H1 (cell line): ENCODE measurements at regions not wholly inside any gene's neighbourhood (a gene's known extent, or its start where the extent isn't known, plus 50 kb on each side); places are given as distances from the start of the nearest gene placed in this dataset.

Experiments
- CTCF ChIA-PET: fragments of 300-600 bp; sonication (Branson Sonifier 250); formaldehyde crosslinking; loops from one replicate; lab custom pipeline; 2021; ENCODE audit not compliant: partially characterized antibody; lab: Charles Lee
- POLR2A ChIA-PET: fragments of 300-600 bp; sonication (Branson Sonifier 250); formaldehyde crosslinking; loops from one replicate; lab custom pipeline; 2021; ENCODE audit warnings: inconsistent platforms; ENCODE audit not compliant: partially characterized antibody; lab: Charles Lee
- DNase-seq, 2 experiments: peaks; one replicate each; pipeline versions ENCODE4 v3.0.0 to v3.0.0-alpha.2; 2010 to 2022; ENCODE audit warnings: low spot score in 2 of 2, low read depth in 1 of 2, mixed read lengths in 1 of 2
- FAIRE-seq: peaks from 2 replicates; lab custom pipeline; 2011; peaks lifted over from hg19 to GRCh38; lab: Jason Lieb, UNC
- H2AFZ ChIP-seq: 2 replicates; pipeline ENCODE4 v1.8.1; 2012; ENCODE audit warnings: low read length, inconsistent platforms
- H2AK5ac ChIP-seq: 2 replicates; pipeline ENCODE4 v1.6.1; 2013; ENCODE audit warnings: low read depth, low read length
- H2BK120ac ChIP-seq: replicated peaks from 2 replicates; pipeline ENCODE3; 2013; ENCODE audit warnings: low read depth, low read length, inconsistent platforms
- H2BK12ac ChIP-seq: 2 replicates; pipeline ENCODE4 v1.6.1; 2013; ENCODE audit warnings: low read depth, low read length
- H2BK15ac ChIP-seq: 2 replicates; pipeline ENCODE4 v1.6.1; 2013; ENCODE audit warnings: low read length
- H2BK20ac ChIP-seq: 2 replicates; pipeline ENCODE4 v1.6.1; 2013; ENCODE audit warnings: low read length
- H2BK5ac ChIP-seq: 2 replicates; pipeline ENCODE4 v1.6.1; 2013; ENCODE audit warnings: low read depth, low read length
- H3K14ac ChIP-seq: 2 replicates; pipeline ENCODE4 v1.6.1; 2013; ENCODE audit warnings: inconsistent platforms; ENCODE audit not compliant: insufficient read length
- H3K18ac ChIP-seq: 2 replicates; pipeline ENCODE4 v1.6.1; 2013; ENCODE audit warnings: low read length; ENCODE audit errors: extremely low read depth
- H3K23ac ChIP-seq: 2 replicates; pipeline ENCODE4 v1.6.1; 2013; ENCODE audit warnings: inconsistent platforms; ENCODE audit not compliant: insufficient read length
- H3K23me2 ChIP-seq: 2 replicates; pipeline ENCODE4 v1.6.1; 2013; ENCODE audit warnings: low read depth, low read length
- H3K27ac ChIP-seq: 2 replicates; pipeline ENCODE4 v1.6.1; 2011; ENCODE audit warnings: low read depth, low read length, inconsistent platforms
- H3K27me3 ChIP-seq, 4 experiments: replicated peaks in 1 of 4; 1 replicate in 1 of 4; 2 replicates in 3 of 4; pipeline versions ENCODE4 v1.6.1 to v1.8.1; 2011 to 2013; ENCODE audit warnings: low read length in 3 of 4, mild to moderate bottlenecking in 3 of 4, inconsistent platforms in 2 of 4, mixed read lengths in 2 of 4, moderate library complexity in 1 of 4; ENCODE audit not compliant: control insufficient read depth in 3 of 4, insufficient read depth in 3 of 4; ENCODE audit errors: extremely low read depth in 1 of 4
- H3K36me3 ChIP-seq, 4 experiments: 2 replicates each; pipeline versions ENCODE4 v1.6.1 to v1.8.1; 2011 to 2013; ENCODE audit warnings: mild to moderate bottlenecking in 4 of 4, low read length in 3 of 4, moderate library complexity in 2 of 4, control low read depth in 1 of 4, inconsistent platforms in 1 of 4; ENCODE audit not compliant: insufficient read depth in 4 of 4, control insufficient read depth in 2 of 4
- H3K4ac ChIP-seq: replicated peaks from 2 replicates; pipeline ENCODE3; 2013; ENCODE audit warnings: low read length, low read depth, mixed read lengths, inconsistent platforms; ENCODE audit not compliant: insufficient read length
- H3K4me1 ChIP-seq, 4 experiments: replicated peaks in 1 of 4; 1 replicate in 1 of 4; 2 replicates in 3 of 4; pipeline versions ENCODE4 v1.6.1 to v1.8.1; 2011 to 2013; ENCODE audit warnings: low read length in 3 of 4, inconsistent platforms in 2 of 4, mixed read lengths in 1 of 4; ENCODE audit not compliant: insufficient read depth in 4 of 4, control insufficient read depth in 3 of 4
- H3K4me2 ChIP-seq, 2 experiments: 2 replicates each; pipeline versions ENCODE4 v1.6.1 to v1.8.1; 2011 to 2013; ENCODE audit warnings: low read depth in 2 of 2, low read length in 2 of 2, control low read depth in 1 of 2, inconsistent platforms in 1 of 2, mild to moderate bottlenecking in 1 of 2; ENCODE audit not compliant: insufficient read depth in 1 of 2
- H3K4me3 ChIP-seq, 4 experiments: fragments of 200-600, 300-600 bp in 1 of 4; sonication (generic), shearing (Covaris generic), sonication (Bioruptor Twin) in 1 of 4; 2 replicates each; pipeline versions ENCODE4 v1.5.1 to v1.8.1; 2011 to 2016; ENCODE audit warnings: low read length in 4 of 4, low read depth in 3 of 4, control low read depth in 2 of 4, inconsistent platforms in 2 of 4, mild to moderate bottlenecking in 2 of 4, mixed read lengths in 1 of 4, moderate library complexity in 1 of 4; ENCODE audit not compliant: insufficient read depth in 2 of 4; ENCODE audit errors: extremely low read depth in 1 of 4
- H3K56ac ChIP-seq: replicated peaks from 2 replicates; pipeline ENCODE3; 2013; ENCODE audit warnings: low read depth, mild to moderate bottlenecking, mixed read lengths, low read length, inconsistent platforms; ENCODE audit not compliant: insufficient read length
- H3K79me1 ChIP-seq: 2 replicates; pipeline ENCODE4 v1.6.1; 2013; ENCODE audit warnings: low read depth, low read length, control low read depth
- H3K79me2 ChIP-seq, 2 experiments: 2 replicates each; pipeline versions ENCODE4 v1.6.1 to v1.8.1; 2012 to 2013; ENCODE audit warnings: low read length in 2 of 2, mild to moderate bottlenecking in 2 of 2, inconsistent platforms in 1 of 2; ENCODE audit not compliant: insufficient read depth in 2 of 2, control insufficient read depth in 1 of 2
- H3K9ac ChIP-seq, 4 experiments: replicated peaks in 1 of 4; 1 replicate in 1 of 4; 2 replicates in 3 of 4; pipeline versions ENCODE4 v1.6.1 to v1.8.1; 2011 to 2013; ENCODE audit warnings: low read depth in 3 of 4, low read length in 3 of 4, control low read depth in 2 of 4, mild to moderate bottlenecking in 2 of 4, moderate library complexity in 2 of 4, inconsistent platforms in 1 of 4; ENCODE audit errors: extremely low read depth in 1 of 4
- H3K9me3 ChIP-seq, 2 experiments: 2 replicates each; pipeline versions ENCODE4 v1.6.1 to v1.8.1; 2012 to 2013; ENCODE audit warnings: mild to moderate bottlenecking in 2 of 2, moderate library complexity in 2 of 2, control low read depth in 1 of 2, inconsistent platforms in 1 of 2, low read depth in 1 of 2, low read length in 1 of 2, mixed read lengths in 1 of 2; ENCODE audit not compliant: insufficient read depth in 2 of 2
- H4K20me1 ChIP-seq, 2 experiments: replicated peaks in 1 of 2; 2 replicates each; pipeline versions ENCODE3 to v1.8.1; 2011 to 2013; ENCODE audit warnings: inconsistent platforms in 2 of 2, low read length in 2 of 2, mild to moderate bottlenecking in 1 of 2; ENCODE audit not compliant: insufficient read depth in 2 of 2, control insufficient read depth in 1 of 2
- H4K5ac ChIP-seq: 2 replicates; pipeline ENCODE4 v1.6.1; 2013; ENCODE audit warnings: low read length, low read depth, mixed read lengths, inconsistent platforms; ENCODE audit not compliant: insufficient read length
- H4K8ac ChIP-seq: 2 replicates; pipeline ENCODE4 v1.8.0; 2013; ENCODE audit warnings: mild to moderate bottlenecking, moderate library complexity, low read length, inconsistent platforms; ENCODE audit not compliant: insufficient read depth; ENCODE audit errors: extremely low read depth
- H4K91ac ChIP-seq: replicated peaks from 2 replicates; pipeline ENCODE3; 2013; ENCODE audit warnings: low read length, mixed read lengths, inconsistent platforms; ENCODE audit not compliant: insufficient read length
- CBX5 ChIP-seq: fragments of 300-800, 300-1000 bp; sonication (generic); IDR thresholded peaks from 2 replicates; pipeline ENCODE4 v1.7.1; 2016; ENCODE audit warnings: antibody characterized with exemption, low read length, low read depth
- CBX8 ChIP-seq: fragments of 300-800, 300-1000 bp; sonication (generic); IDR thresholded peaks from 2 replicates; pipeline ENCODE4 v1.7.1; 2016; ENCODE audit warnings: low read depth, low read length, borderline replicate concordance
- CEBPB ChIP-seq: IDR thresholded peaks from 2 replicates; pipeline ENCODE4 v1.6.1; 2012; ENCODE audit warnings: low read depth, low read length
- FOSL1 ChIP-seq: IDR thresholded peaks from 2 replicates; pipeline ENCODE4 v1.6.1; 2011; ENCODE audit warnings: mild to moderate bottlenecking, low read depth, low read length, moderate library complexity; ENCODE audit not compliant: insufficient read depth
- NANOG ChIP-seq: IDR thresholded peaks from 2 replicates; pipeline ENCODE4 v1.6.1; 2011; ENCODE audit warnings: low read length, low read depth, mild to moderate bottlenecking, inconsistent platforms; ENCODE audit not compliant: insufficient read depth, poor library complexity, severe bottlenecking
- POLR2A ChIP-seq, 2 experiments: IDR thresholded peaks; 1 replicate in 1 of 2; 2 replicates in 1 of 2; pipeline ENCODE4 v1.6.1; 2011; ENCODE audit warnings: low read depth in 2 of 2, low read length in 2 of 2, mild to moderate bottlenecking in 2 of 2; ENCODE audit errors: control extremely low read depth in 1 of 2
- RAD21 ChIP-seq, 2 experiments: IDR thresholded peaks in 1 of 2; conservative IDR thresholded peaks in 1 of 2; 2 replicates each; pipeline ENCODE4 v1.6.1; 2011; ENCODE audit warnings: low read depth in 2 of 2, low read length in 2 of 2, improper control_type of control experiment in 1 of 2, inconsistent platforms in 1 of 2, mild to moderate bottlenecking in 1 of 2, moderate library complexity in 1 of 2
- RNF2 ChIP-seq: fragments of 200-900, 300-1000 bp; sonication (generic); IDR thresholded peaks from 2 replicates; pipeline ENCODE4 v1.7.1; 2016; ENCODE audit warnings: borderline replicate concordance, low read depth, mild to moderate bottlenecking, antibody characterized with exemption, low read length; ENCODE audit not compliant: poor library complexity, severe bottlenecking; ENCODE audit errors: missing control alignments
- SIRT6 ChIP-seq: IDR thresholded peaks from one replicate; pipeline ENCODE4 v1.7.1; 2012; ENCODE audit warnings: low read length, inconsistent platforms
- SUZ12 ChIP-seq: fragments of 200-600 bp; sonication (generic); IDR thresholded peaks from 2 replicates; pipeline ENCODE4 v1.6.1; 2012; ENCODE audit warnings: mild to moderate bottlenecking, inconsistent platforms, low read length, moderate library complexity, mixed read lengths
- WGBS, 2 experiments: shearing (Covaris generic) in 1 of 2; methylation state at CpG; one replicate each; pipeline versions ENCODE4 v1.1.6 to v1.1.7; 2013 to 2015; ENCODE audit warnings: low lambda C conversion rate in 2 of 2, mixed read lengths in 2 of 2, inconsistent platforms in 1 of 2, low coverage in 1 of 2, missing lambda C conversion rate in 1 of 2; ENCODE audit not compliant: insufficient replicate concordance in 2 of 2, insufficient coverage in 1 of 2, insufficient read length in 1 of 2; ENCODE audit errors: extremely low coverage in 1 of 2, missing lambda C conversion rate in 1 of 2; 5-methylcytosine and 5-hydroxymethylcytosine counted together
- TF ChIP-seq, protein P1 (sequence below): IDR thresholded peaks from 2 replicates; pipeline ENCODE4 v1.6.1; 2012; ENCODE audit warnings: low read length, inconsistent platforms

DNA sequence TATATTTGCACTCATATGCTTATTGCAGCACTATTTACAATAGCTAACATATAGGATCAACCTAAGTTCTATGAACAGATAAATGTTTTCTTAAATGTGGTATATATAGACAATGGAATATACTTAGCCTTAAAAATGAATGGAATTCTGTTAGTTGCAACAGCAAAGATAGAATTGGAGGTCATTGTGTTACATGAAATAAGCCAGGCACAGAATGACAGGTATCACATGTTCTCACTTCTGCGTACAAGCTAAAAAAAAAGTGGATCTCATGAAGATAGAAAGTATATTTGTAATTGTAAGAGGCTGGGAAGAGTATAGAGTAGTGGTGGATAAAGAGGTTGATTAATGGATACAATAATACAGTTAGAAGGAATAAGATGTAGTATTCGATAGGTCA lies 255.5 kb upstream of the SETBP1 start:
- no peaks in the 10 kb centered on the region; a peak in 3 of 7 replicates for H3K27me3 ChIP-seq
- H2AK5ac ChIP-seq = no peak overlapping the region
- no peak overlapping the region for H3K4ac ChIP-seq
- WGBS, 2 experiments = 86 to 100% methylated on average over 1 to 2 of the region's 2 CpGs
- no peak overlapping the region for H3K56ac ChIP-seq
- DNase-seq (no peak), FAIRE-seq (no peak)
- H4K5ac ChIP-seq = no peak overlapping the region
- no peak overlapping the region for H3K4me3 ChIP-seq
- no peak overlapping the region for H2BK12ac ChIP-seq
- no peak overlapping the region for H2BK20ac ChIP-seq
- no peak for TF ChIP-seq SUZ12
- TF ChIP-seq CEBPB = no peak
- TF ChIP-seq RAD21 (IDR thresholded peaks at IDR 0.05 in 1 of 2, conservative IDR thresholded peaks at IDR 0.05 in 1 of 2; ENCODE audit: low read depth in 2 of 2, low read length in 2 of 2) = no peak
- TF ChIP-seq CBX8 = no peak
- TF ChIP-seq CBX5 = no peak
- no peak for TF ChIP-seq FOSL1
- no peak for TF ChIP-seq NANOG
- TF ChIP-seq SIRT6 = no peak
- TF ChIP-seq POLR2A (IDR thresholded peaks at IDR 0.05; ENCODE audit: control extremely low read depth in 1 of 2, low read depth in 2 of 2, low read length in 2 of 2) = no peak
- TF ChIP-seq, protein P1, sequence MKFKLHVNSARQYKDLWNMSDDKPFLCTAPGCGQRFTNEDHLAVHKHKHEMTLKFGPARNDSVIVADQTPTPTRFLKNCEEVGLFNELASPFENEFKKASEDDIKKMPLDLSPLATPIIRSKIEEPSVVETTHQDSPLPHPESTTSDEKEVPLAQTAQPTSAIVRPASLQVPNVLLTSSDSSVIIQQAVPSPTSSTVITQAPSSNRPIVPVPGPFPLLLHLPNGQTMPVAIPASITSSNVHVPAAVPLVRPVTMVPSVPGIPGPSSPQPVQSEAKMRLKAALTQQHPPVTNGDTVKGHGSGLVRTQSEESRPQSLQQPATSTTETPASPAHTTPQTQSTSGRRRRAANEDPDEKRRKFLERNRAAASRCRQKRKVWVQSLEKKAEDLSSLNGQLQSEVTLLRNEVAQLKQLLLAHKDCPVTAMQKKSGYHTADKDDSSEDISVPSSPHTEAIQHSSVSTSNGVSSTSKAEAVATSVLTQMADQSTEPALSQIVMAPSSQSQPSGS = no peak
- no peak for TF ChIP-seq RNF2
- POLR2A ChIA-PET = no interaction called here
- no peak overlapping the region for H3K14ac ChIP-seq
- CTCF ChIA-PET = no interaction called here
- H3K23ac ChIP-seq = no peak overlapping the region
- H3K9me3 ChIP-seq = no peaks in the 10 kb centered on the region
- no peaks in the 10 kb centered on the region for H3K79me2 ChIP-seq
- H3K18ac ChIP-seq = no peak overlapping the region
- H3K23me2 ChIP-seq = no peaks in the 10 kb centered on the region
- no peak overlapping the region for H2BK120ac ChIP-seq
- H4K91ac ChIP-seq = no peak overlapping the region
- H2BK5ac ChIP-seq = no peak overlapping the region
- H3K9ac ChIP-seq = no peak overlapping the region
- H3K79me1 ChIP-seq = no peaks in the 10 kb centered on the region
- no peak overlapping the region for H3K4me2 ChIP-seq
- H4K20me1 ChIP-seq = no peaks in the 10 kb centered on the region
- no peak overlapping the region for H2BK15ac ChIP-seq
- no peak overlapping the region for H4K8ac ChIP-seq
- H3K36me3 ChIP-seq = no peaks in the 10 kb centered on the region
- no peak overlapping the region for H2AFZ ChIP-seq
- peaks cover 0 to 4% (median 2%) of the 10 kb centered on the region in 4 experiments; a peak in 1 of 7 replicates for H3K4me1 ChIP-seq
- no peak overlapping the region for H3K27ac ChIP-seq
